Pancreas (tissue), 10 donors: ENCODE measurements at regions not wholly inside any gene's neighbourhood (a gene's known extent, or its start where the extent isn't known, plus 50 kb on each side); places are given as distances from the start of the nearest gene placed in this dataset.

Source experiments
- ATAC-seq, 4 donors: fragments of 200-7000 bp; cut with Tn5 transposase; one replicate each; pipeline versions ENCODE4 v1.8.0 to v1.9.1; 2020; ENCODE audit warnings: mild to moderate bottlenecking in 4 of 4, moderate library complexity in 4 of 4
- DNase-seq, 6 donors: peaks; one replicate each; pipeline ENCODE4 v3.0.0-alpha.2; 2020
- FAIRE-seq: peaks from 2 replicates; lab custom pipeline; 2012; peaks lifted over from hg19 to GRCh38; lab: Jason Lieb, UNC
- H3K27ac ChIP-seq, 4 donors: fragments of 200-600 bp; sonication (generic); 1 replicate in 3 of 4; 2 replicates in 1 of 4; pipeline versions ENCODE4 v1.5.0 to v1.8.0; 2020
- H3K27me3 ChIP-seq, 4 donors: fragments of 200-600 bp; one replicate each; pipeline ENCODE4 v1.8.0; 2021
- H3K36me3 ChIP-seq, 3 donors: fragments of 200-600 bp; sonication (generic) in 1 of 3; one replicate each; pipeline versions ENCODE4 v1.5.0 to v1.8.0; 2020 to 2021
- H3K4me1 ChIP-seq, 3 donors: fragments of 200-600 bp; one replicate each; pipeline ENCODE4 v1.8.0; 2021
- H3K4me3 ChIP-seq, 4 donors: fragments of 200-600 bp; sonication (generic) in 2 of 4; one replicate each; pipeline versions ENCODE4 v1.5.0 to v1.8.0; 2020 to 2021
- H3K9me3 ChIP-seq, 4 donors: fragments of 200-600 bp; one replicate each; pipeline ENCODE4 v1.8.0; 2021
- WGBS, 2 donors: extraction: QIAGEN DNeasy Blood & Tissue Kit; methylation state at CpG; one replicate each; pipeline ENCODE4 v1.1.7; 2013; 5-methylcytosine and 5-hydroxymethylcytosine counted together
- intact Hi-C, 3 donors: fragments of 100-400 bp; cut with DNase I; formaldehyde crosslinking; loops; one replicate each; pipeline versions ENCODE4 v1.11.1 to v1.14.2; 2022
- TF ChIP-seq, protein P1 (sequence below), 4 donors: fragments of 200-600 bp; sonication (generic) in 3 of 4; IDR thresholded peaks; one replicate each; pipeline versions ENCODE4 v1.5.0 to v1.8.0; 2021; ENCODE audit warnings: antibody characterized with exemption in 4 of 4
- donor health status: healthy with polysubstance abuse.
- donor health status: DM: no; HTN: no; CAD: no; lungs with moderate emphysema.
- donor health status: DM: no; HTN: no; CAD: no.
- donor health status: control.
- donor health status: control.
- donor health status: Bipolar disorder and iron deficiency.
- donor health status: DM: yes; HTN: yes; CAD: no.
- donor health status: DM: no; HTN: no; CAD: no.
- donor health status: DM: no; HTN: no; CAD: no.
- donor health status: DM: yes; HTN: yes; CAD: no.

DNA sequence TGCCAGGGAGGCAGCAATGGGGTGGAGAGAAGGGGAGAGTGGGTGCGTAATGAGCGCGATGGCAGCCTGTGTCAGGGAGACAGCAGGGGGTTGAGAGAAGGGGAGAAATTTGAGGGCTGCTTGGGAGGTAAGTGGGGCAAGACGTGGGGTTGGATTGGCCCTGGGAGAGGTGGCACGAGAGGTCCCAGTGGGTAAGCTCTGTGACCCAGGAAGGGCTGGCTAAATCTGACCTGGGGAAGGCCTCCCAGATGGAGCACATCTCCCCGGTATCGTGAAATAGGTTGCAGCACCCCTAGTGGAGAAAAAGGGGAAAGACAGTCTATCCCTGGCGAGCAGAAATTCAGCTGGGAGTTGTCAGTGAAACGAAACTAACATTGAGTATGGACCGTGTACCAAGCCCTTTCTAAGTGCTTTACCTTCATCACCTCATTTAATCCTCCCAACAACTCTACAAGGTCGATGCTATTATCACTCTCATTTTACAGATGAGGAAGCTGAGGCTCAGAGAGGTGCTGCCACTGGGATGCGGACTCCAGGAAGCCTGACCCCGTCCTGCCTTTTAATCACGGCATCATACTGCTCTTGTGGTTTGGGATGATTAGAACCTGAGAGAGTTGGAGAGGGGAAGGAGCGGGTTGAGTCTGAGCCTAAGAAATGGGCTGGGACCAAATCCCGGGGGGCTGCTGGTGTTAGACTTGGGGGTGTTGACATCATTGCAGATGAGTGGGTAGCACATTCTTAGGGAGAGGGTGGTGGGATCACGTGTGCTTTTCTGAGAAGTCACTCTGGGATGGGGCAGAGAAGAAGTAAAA is 56.6 kb upstream of the RPL11 start:
- ATAC-seq (peak; percentile 68 to 89 (median 85)), FAIRE-seq (no peak), DNase-seq (peak in 4 of 6 donors; percentile 43 to 73 (median 52))
- intact Hi-C loops, result loop anchor here in 2 of 3 donors (2.0 to 10.0 kb wide), 2 partner anchors 90 kb away; no protein-coding TSS in a partner anchor
- TF ChIP-seq, protein P1, sequence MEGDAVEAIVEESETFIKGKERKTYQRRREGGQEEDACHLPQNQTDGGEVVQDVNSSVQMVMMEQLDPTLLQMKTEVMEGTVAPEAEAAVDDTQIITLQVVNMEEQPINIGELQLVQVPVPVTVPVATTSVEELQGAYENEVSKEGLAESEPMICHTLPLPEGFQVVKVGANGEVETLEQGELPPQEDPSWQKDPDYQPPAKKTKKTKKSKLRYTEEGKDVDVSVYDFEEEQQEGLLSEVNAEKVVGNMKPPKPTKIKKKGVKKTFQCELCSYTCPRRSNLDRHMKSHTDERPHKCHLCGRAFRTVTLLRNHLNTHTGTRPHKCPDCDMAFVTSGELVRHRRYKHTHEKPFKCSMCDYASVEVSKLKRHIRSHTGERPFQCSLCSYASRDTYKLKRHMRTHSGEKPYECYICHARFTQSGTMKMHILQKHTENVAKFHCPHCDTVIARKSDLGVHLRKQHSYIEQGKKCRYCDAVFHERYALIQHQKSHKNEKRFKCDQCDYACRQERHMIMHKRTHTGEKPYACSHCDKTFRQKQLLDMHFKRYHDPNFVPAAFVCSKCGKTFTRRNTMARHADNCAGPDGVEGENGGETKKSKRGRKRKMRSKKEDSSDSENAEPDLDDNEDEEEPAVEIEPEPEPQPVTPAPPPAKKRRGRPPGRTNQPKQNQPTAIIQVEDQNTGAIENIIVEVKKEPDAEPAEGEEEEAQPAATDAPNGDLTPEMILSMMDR (IDR thresholded peaks at IDR 0.05), result peak; percentile 80 to 92 (median 86)
- no peaks in the 10 kb centered on the region for H3K27me3 ChIP-seq
- H3K4me1 ChIP-seq, result peaks cover 0 to 3% (median 0%) of the 10 kb centered on the region in 3 donors
- no peaks in the 10 kb centered on the region for H3K36me3 ChIP-seq
- 33 to 38% methylated on average over 17 of the region's 17 CpGs for WGBS, 2 donors
- peak overlapping the region in 1 of 4 donors; percentile 28 for H3K4me3 ChIP-seq
- H3K27ac ChIP-seq, result peak overlapping the region in 1 of 4 donors; percentile 14
- no peaks in the 10 kb centered on the region for H3K9me3 ChIP-seq

DNA sequence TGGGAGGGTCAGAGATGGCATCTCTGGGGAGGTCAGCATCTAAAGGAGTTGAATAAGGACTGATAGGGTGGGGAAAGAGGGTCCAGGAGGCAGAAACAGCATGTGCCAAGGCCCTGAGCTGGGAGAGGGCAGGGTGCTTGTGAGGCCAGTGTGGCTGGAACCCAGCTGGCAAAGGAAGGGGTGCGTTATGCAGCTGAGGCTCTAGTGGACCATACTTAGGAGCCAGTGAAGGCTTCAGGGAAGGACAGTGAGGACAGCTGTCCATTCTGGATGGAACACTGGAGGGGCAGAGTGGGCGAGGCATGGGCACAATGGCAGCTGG is 57.1 kb upstream of the RPL11 start:
- intact Hi-C loops, result loop anchor here in 2 of 3 donors (2.0 to 10.0 kb wide), 2 partner anchors 90 kb away; no protein-coding TSS in a partner anchor
- Histone ChIP-seq H3K27me3 (no peaks in the 10 kb centered on the region), H3K36me3 (no peaks in the 10 kb centered on the region), H3K9me3 (no peaks in the 10 kb centered on the region), H3K27ac (no peak overlapping the region), H3K4me1 (peaks cover 0 to 3% (median 0%) of the 10 kb centered on the region in 3 donors), H3K4me3 (no peak overlapping the region)
- no peak for DNase-seq
- WGBS, 2 donors, result 69 to 74% methylated on average over 2 of the region's 2 CpGs
- ATAC-seq, result no peak
- FAIRE-seq, result no peak
- TF ChIP-seq, protein P1 (IDR thresholded peaks at IDR 0.05), result no peak

DNA sequence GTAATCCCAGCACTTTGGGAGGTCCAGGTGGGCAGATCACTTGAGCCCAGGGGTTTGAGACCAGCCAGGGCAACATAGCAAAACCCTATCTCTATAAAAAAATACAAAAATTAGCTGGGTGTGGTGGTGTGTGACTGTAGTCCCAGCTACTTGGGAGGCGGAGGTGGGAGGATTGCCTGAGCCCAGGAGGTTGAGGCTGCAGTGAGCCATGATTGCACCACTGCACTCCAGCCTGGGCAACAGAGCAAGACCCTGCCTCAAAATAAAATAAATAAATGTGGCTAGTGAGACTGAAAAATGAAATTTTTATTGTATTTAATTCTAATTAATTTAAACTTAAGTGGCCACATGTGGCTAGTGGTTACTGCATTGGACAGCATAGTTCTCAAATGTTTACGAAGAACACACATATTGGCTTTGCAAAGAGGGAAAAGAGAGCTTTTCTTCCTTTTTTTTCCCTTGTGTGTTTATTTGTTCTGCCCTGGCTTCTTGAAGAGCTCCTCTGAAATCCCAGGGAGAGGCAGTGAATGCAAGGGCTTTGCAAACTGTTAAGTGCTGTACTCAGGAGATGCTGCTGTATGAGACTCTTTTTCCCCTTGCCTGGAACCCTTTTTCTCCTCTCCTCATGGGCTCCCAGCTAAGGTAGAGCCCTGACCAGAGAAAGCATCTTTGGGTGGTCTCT is 59.0 kb upstream of the RPL11 start:
- Histone ChIP-seq H3K27me3 (no peaks in the 10 kb centered on the region), H3K4me1 (peaks cover 0 to 3% (median 0%) of the 10 kb centered on the region in 3 donors), H3K36me3 (no peaks in the 10 kb centered on the region), H3K9me3 (no peaks in the 10 kb centered on the region), H3K4me3 (no peak overlapping the region), H3K27ac (no peak overlapping the region)
- ATAC-seq (no peak), FAIRE-seq (no peak), DNase-seq (no peak)
- intact Hi-C loops, result loop anchor here in 1 of 3 donors (10.0 kb wide), 1 partner anchor 88 kb away; no protein-coding TSS in a partner anchor
- TF ChIP-seq, protein P1 (IDR thresholded peaks at IDR 0.05), result no peak
- WGBS, 2 donors, result 94% methylated on average over 2 of the region's 2 CpGs

DNA sequence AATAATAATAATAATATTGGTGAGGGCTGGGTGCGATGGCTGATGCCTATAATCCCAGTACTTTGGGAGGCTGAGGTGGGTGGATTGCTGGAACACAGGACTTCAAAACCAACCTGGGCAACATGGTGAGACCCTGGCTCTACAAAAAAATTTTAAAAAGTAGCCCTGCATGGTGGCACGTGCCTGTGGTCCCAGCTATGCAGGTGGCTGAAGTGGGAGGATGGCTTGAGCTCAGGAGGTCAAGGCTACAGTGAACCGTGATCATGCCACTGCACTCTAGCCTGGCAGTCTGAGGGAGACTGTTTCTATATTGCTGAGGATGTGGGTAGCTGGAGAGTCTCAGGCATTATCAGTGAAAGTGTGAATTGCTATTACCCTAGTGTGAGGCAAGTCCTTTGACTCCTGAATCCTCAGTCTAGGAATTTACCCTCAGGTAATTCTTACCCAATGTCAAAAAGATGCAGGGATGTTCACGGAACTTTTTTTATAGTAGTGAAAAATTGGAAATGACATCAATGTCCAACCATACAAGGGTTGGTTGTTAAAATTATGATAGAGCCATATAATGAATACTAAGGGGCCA is 61.8 kb upstream of the RPL11 start:
- Histone ChIP-seq H3K36me3 (no peaks in the 10 kb centered on the region), H3K27ac (no peak overlapping the region), H3K27me3 (no peaks in the 10 kb centered on the region), H3K9me3 (no peaks in the 10 kb centered on the region), H3K4me1 (no peaks in the 10 kb centered on the region), H3K4me3 (no peak overlapping the region)
- intact Hi-C loops, result loop anchor here in 1 of 3 donors (10.0 kb wide), 1 partner anchor 85 kb away; no protein-coding TSS in a partner anchor
- FAIRE-seq, result no peak
- no peak for ATAC-seq
- TF ChIP-seq, protein P1 (IDR thresholded peaks at IDR 0.05), result no peak
- 71 to 72% methylated on average over 4 of the region's 4 CpGs for WGBS, 2 donors
- no peak for DNase-seq
